Astrocyte of the cerebellum (primary cell): ENCODE measurements at regions not wholly inside any gene's neighbourhood (a gene's known extent, or its start where the extent isn't known, plus 50 kb on each side); places are given as distances from the start of the nearest gene placed in this dataset.
"Not testable (repeated sequence)": the region's sequence is repeated elsewhere in the genome, so short reads cannot be mapped to it uniquely, and the experiment has no call there.

Experiments used
- DNase-seq: peaks from one replicate; pipeline ENCODE4 v3.0.0-alpha.2; 2011; ENCODE audit warnings: low read depth
- H3K4me3 ChIP-seq: 2 replicates; pipeline ENCODE4 v1.5.1; 2011; ENCODE audit warnings: mild to moderate bottlenecking, low read depth, low read length, moderate library complexity
- CTCF ChIP-seq: IDR thresholded peaks from 2 replicates; pipeline ENCODE4 v1.5.1; 2012; ENCODE audit warnings: low read length, low read depth, moderate library complexity, mild to moderate bottlenecking; ENCODE audit errors: missing control alignments
- in situ Hi-C: cut with HindIII; loops from 2 replicates; pipeline ENCODE4 v1.10.0; 2017; ENCODE audit warnings: low sequenced_read_pairs

DNA sequence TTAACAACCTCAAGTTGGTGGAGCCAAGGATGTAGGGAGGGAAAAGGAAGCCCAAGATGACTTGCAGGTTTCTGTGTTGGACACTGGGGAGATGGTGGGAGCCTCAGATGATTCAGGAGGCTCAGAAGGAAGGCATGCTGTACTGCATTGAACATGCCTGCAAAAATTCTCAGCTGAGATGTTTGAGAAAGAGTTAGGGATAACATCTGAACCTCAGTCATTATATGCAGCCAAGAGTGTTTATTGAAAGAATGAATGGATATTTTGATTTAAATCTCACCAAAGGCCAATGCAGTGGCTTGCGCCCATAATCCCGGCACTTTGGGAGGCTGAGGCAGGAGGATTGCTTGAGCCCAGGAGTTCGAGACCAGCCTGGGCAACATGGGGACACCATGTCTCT, 243.0 kb downstream of the MYCN start:
- H3K4me3 ChIP-seq, result no peak overlapping the region
- in situ Hi-C loops, result no loop called here

DNA sequence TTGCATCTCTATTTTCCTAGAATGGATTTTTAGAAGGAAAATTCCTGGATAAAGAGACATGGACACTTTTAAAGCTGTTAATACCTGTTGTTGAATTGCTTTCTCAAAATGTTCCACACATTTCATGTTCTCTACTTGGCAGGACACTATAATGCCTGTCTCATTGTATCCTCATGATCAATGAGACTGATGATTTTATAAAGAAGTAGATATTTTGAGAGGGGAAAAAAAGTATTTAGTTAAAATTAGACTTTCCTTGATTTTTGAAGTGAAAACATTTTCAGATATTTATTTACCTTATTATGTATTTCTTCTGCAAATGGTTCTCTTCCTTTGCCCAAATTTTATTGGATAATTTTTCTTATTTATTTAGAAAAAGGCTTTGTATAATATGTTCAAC, 242.5 kb downstream of the MYCN start:
- H3K4me3 ChIP-seq, result no peak overlapping the region
- in situ Hi-C loops, result no loop called here

More for the DNA sequence above, 243.0 kb downstream of the MYCN start:
- no peak for DNase-seq
- TF ChIP-seq CTCF, result no peak

GRCh38 chr2:16182311-16182815, 242.0 kb downstream of the MYCN start:
- H3K4me3 ChIP-seq, DNase-seq, in situ Hi-C loops: not testable (repeated sequence)

More for the DNA sequence above, 242.5 kb downstream of the MYCN start:
- no peak for DNase-seq
- TF ChIP-seq CTCF, result no peak

- no peak for DNase-seq
- no peak for TF ChIP-seq CTCF
- H3K4me3 ChIP-seq, result no peak overlapping the region
- in situ Hi-C loops, result no loop called here
These were observed 241.4 kb downstream of the MYCN start for GRCh38 chr2:16181741-16182090.

DNA sequence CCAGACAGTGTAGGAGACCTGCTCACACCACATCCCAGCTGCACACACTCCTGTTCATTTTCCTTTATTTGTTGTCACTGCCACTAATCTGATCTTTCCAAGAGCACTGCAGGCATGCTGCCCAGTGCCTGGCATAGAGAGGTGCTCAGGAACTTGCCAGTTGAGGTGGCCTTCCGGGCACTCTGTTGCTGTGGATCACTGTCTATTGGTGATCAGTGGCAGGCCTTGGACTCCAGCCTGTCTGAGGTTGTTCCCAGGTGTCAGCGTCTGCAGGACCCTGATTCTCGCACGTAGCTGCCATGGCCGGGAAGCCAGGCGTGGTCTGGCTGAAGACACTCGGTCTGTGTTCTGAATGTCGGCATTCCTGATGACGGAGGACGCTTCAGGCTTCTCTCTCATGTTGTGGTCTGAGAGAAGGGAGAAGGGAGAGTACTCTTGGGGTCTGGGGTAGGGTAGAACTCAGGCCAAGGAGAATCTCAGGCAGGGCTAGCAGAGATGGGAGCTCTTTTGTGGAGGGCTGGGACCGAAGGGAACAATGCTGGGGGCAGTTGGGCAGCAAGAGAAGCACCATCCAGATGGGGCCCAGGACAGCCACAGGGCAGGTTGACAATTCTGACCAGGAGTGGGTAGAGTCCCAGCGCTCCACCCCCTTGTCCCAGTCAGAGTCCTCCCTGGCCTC, 240.9 kb downstream of the MYCN start:
- no peak overlapping the region for H3K4me3 ChIP-seq
- in situ Hi-C loops, result no loop called here
- TF ChIP-seq CTCF, result no peak
- no peak for DNase-seq

DNA sequence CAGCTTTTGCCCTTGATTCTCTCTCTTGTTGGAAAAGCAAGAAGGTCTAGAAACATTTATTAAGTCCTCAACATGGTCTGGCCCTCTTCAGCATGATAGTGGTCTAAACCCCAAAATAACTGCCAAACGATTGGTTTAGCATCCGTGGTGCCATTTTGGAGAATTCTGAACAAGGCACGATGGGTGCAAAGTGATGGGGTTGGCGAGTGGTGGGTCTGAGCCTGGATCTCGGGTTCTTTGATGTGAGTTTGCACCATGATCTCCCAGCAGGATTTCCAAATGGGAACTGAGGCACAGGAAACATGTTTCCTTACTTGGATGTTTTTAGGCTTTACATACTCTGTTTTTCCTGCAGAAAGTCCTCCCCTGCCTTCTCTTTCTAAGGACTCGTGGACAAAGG, 240.3 kb downstream of the MYCN start:
- no peak overlapping the region for H3K4me3 ChIP-seq
- in situ Hi-C loops, result no loop called here
- DNase-seq, result no peak
- no peak for TF ChIP-seq CTCF

DNA sequence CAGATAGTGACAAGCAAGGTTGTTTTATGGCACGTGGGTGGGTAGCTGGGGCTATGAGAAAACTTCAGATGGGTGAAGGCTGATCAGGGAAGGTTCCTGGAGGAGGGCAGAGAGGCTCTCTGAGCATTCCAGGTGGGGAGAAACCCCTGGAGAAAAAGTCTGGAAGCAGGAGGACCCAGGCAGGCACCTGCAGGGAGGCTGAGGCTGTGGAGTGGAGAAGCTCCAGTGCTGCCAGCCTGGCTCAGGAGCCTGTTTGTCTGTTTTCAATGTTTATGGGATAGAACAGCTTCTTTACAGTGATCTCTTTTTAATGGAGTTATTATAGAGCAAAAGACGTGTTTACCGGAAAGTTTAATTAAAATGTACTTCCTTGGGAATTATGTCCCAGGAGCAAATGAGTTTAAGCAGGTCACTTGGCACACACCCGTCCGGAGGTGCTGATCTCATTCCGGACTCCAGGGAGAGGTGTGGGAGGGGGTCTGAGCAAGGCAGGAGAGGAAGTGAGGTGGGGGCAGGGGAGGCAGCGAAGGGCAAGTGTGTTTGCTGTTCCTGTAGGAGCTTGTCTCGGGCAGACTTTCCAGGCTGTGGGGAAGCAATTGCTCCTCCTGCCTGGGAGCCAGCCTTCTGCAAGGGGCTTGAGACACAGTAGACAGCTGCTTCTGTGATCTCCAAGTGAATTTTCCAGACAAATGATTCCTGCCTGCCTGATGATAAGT, 239.5 kb downstream of the MYCN start:
- DNase-seq, result no peak
- H3K4me3 ChIP-seq, result no peak overlapping the region
- in situ Hi-C loops, result no loop called here
- TF ChIP-seq CTCF, result no peak
